ENCODE measurements at regions not wholly inside any gene's neighbourhood (a gene's known extent, or its start where the extent isn't known, plus 50 kb on each side); places are given as distances from the start of the nearest gene placed in this dataset.

DNA sequence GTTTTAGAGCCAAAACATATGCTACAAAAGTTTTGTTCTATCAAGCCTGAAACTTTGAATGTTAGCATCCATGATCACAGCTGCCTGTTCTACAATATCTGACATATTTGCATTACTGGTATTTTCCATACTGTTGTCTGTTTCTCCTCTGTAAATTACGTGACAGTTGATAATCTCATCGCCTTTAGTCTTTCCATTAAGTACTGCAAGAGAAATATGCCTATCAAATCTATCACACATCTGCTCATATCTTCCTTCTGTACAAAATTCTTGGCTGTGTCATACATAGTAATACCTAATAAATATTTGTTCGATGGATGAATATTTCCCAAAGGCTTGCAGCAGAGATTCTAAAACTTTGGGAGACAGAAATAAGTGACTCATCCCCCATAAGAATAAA is 717.3 kb downstream of the OTOL1 start:
- no peak for DNase-seq

DNA sequence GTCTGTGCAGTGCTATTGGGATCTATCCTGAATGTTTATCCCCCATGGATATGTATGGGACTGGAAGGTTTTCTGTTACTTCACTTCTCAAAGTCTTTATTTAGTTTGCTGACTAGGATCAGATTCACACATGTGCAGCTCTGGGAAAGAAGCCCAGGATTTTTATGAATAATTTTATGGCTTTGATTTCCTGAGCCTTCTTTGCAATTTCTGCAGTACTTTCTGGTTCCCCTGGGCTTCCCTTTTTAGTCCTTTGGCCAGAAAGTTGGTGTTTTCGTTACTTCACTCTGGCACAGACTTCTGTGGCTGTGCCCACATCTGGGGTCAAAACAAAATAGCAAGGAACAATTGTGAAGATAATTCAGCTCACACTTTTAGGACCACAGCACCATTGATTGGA is 721.0 kb downstream of the OTOL1 start:
- no peak for DNase-seq

DNA sequence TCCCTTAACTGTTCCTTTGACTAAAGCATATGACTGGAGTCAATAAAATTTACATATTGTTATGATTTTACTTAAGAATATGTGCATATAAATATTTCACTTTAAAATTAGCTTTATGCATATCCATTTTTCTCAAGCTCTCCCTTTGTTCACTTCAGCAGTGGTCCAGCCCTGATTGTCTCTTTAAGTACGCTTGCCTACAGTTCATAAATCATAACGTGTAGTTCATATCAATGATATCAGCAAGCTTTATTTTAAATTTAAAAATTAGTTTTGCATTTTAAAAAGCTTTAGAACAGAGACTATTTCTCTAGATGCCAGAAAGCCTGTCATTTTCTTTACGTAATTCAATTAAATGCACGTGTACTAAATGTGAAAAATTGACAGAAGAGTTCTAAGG is 721.9 kb downstream of the OTOL1 start:
- DNase-seq = no peak

DNA sequence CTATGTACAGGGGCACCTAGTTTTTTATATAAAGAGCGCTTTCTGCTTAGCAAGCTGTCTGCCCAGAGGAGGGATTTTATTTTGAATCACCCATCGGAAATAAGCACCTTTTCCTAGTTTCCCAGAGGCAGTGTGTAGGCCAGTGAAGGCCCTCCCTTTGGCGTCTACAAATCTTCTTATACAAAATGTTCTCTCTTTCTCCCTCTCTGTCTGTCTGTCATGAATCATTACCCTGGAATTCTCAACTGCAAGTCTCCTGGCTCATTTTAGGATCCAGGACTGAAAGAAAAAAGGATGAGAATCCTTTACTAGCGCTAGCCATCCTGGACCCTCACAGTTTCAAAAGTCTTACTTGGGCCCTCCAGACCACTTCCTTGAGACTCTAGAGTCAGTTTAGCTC is 728.1 kb downstream of the OTOL1 start:
- DNase-seq = no peak

DNA sequence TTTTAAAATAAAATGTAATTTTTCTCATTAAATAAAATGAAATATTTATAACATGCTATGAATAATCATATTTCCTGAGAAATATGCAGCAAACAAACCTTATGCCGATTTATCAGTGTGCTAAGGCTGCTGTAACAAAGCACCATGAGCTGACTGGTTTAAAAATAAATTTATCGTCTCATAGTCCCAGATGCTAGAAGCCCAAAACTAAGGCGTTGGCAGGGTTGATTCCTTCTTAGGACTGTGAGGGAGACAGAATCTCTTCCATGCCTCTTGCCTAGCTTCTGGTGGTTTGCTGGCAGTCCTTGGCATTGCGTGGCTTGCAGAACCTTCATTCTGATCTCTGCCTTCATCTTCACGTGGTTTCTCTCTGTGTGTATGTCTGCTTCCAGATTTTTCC is 740.3 kb downstream of the OTOL1 start:
- no peak for DNase-seq

DNA sequence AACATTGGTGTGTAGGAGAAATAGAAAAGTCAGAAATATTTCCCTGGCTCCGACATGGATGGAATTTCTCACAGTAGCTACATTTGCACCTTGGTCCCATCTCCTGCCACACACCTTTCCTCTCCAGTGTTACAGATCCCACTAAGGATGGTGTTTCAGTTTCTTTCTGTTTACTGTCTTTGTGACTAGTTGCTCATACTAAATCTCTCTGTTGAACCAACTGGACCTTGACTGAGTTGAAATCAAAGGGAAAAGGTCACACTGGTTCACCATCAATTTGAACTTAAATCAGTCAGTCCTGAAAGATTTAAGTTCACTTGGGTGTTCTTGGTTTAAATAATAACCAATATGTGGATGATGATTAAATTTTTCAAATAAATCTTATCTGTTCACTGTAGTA is 754.2 kb downstream of the OTOL1 start:
- no peak for DNase-seq

DNA sequence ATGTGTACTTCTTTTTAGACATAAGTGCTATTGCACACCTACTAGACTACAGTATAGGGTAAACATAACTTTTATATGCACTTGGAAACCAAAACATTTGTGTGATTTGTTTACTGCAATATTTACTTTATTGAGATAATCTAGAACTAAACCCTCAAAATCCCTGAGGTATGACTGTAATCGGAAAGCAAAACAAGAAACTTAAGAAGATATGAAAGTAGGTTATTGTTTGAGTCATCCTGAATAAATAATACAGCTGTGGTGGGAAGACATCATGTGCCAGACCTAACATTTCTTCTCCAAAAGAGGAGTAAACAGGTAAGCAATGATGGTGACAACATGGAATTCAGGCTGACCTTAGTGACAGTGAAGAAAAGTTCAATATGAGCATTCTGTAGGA is 765.5 kb downstream of the OTOL1 start:
- no peak for DNase-seq

DNA sequence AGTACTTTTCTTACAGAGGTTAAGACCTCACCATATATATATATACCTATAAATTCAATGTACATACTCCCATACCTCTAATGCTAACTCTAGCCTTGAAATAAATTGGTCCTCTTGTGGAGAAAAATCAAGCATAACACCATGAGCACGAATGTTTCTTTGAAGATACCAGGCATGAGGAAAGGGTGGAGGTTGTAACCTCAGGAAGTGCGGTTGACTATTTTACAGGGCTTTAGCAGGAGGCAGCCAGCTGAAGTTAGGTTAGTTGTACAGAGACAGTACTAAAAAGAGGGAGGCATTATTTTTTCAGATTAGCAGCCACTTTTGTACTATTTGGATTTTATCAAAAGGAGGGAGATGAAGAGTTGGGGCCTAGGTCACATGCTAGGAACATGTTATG is 767.0 kb downstream of the OTOL1 start:
- DNase-seq = no peak

DNA sequence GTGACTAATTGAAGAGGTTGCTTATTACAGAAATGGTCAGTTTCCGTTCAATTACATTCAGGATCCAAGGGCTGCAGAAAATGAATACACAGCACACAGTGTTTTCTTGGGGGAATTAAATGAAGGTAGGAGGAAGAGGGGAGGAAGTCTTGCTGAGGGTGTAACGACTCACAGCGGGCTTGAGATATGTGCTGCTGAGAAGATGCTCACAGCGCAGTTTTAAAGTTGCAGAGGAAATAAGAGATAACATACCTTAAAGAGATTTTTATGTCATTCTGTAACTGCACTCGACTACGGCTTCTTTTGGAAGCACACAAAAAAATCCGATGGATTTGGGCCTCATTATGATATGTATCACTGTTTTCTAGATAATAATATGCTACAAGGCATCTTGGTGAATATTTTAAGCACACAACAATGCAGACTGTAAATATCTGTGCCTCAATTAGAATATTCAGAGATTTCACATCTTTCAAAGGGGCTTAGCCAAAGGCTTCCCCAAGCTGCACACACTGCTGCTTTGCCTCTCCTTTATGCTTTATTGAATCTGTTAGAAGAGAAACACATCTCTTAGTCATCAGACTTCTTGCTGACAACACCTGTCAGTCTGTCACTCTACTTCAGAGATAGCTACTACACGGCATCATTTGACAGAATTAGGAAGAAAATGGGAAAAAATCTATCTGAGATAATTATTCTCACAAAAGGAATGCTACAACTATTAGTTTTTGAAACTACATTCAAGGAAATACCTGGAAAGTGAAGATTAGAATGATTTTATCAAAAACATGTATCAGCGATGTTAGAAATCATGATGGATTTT is 773.2 kb downstream of the OTOL1 start:
- peak; percentile 45 for DNase-seq

DNA sequence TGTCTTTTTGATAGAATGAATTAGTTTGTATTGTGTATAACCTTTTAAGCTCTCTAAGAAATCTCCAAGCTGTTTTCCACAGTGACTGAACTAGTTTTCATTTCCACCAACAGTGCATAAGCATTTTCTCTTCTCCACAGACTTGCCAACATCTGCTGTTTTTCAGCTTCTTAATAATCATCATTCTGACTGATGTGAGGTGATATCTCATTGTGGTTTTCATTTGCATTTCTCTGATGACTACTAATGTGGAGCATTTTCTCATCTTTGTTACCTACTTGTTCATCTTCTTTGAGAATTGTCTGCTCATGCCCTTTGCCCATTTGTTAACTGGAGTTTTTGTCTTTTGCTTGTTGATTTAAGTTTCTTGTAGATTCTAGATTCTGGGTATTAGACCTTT is 777.5 kb downstream of the OTOL1 start:
- DNase-seq = no peak

DNA sequence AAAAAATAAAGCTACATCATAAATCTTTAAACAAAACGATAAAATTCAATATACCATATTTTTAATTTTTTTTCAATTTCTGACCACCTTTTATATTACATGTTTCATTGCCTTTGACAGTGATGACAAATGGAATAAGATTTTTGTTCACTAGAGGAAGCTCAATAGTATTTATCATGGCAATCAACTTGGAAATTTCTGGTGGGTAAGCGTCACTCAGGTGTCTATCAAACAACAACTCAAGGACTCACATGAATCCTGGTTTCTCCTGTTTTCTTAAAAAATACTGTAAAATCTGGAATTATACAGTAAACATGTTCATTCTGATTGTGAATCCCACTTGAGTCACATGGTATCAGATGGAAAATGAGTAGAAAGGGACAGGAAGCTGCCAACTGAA is 782.2 kb downstream of the OTOL1 start:
- DNase-seq = no peak

DNA sequence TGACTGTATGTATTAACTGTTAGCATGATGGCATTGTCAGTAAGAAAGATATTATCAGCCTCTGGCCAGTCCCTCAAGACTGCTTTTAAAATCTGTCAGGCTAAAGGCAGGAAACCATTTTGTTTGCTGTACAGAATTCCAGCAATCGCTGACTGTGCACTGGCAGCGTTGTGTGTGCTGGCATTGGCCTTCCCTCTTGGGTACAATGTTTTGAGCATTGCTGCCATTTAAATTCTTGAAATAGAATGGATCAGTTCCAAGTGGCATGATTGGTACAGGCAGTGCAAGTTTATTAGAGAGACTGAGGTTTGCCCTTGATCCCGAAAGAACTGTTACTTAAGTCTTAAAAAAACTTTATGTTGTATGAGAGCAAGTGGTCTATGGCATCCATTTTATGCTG is 788.7 kb downstream of the OTOL1 start:
- DNase-seq = no peak

DNA sequence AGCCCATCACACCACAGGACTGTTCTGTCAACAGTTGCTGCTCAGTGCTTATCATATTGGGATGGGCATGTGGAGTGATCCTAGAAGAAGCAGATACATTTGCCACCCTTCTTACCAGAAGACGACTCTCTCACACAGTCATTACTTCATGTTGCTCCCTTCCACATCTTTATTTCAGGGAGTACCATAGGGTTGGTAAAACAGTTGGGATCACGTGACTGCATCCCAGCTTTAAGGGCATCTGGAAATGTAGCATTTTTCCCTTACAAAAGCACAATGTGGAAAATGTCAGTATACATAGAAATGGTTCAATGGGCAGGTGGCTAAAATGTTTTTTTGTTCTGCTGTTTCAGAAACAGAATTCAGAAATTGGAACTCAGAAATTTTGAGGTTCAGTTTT is 791.0 kb downstream of the OTOL1 start:
- DNase-seq = no peak

DNA sequence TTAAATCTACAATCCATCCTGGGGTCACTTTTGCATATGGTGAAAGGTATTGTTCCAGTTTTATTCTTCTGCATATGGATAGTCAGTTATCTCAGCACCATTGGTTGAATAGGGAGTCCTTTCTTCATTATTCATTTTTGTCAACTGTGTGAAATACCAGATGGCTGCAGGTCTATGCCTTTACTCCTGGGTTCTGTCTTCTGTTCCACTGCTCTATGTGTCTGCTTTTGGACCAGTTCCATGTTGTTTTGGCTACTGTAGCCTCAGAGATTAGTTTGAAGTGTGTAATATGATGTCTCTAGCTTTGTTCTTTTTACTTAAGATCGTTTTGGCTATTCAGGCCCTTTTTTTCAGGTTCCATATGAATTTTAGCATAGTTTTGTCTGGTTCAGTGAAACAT is 795.8 kb downstream of the OTOL1 start:
- no peak for DNase-seq

DNA sequence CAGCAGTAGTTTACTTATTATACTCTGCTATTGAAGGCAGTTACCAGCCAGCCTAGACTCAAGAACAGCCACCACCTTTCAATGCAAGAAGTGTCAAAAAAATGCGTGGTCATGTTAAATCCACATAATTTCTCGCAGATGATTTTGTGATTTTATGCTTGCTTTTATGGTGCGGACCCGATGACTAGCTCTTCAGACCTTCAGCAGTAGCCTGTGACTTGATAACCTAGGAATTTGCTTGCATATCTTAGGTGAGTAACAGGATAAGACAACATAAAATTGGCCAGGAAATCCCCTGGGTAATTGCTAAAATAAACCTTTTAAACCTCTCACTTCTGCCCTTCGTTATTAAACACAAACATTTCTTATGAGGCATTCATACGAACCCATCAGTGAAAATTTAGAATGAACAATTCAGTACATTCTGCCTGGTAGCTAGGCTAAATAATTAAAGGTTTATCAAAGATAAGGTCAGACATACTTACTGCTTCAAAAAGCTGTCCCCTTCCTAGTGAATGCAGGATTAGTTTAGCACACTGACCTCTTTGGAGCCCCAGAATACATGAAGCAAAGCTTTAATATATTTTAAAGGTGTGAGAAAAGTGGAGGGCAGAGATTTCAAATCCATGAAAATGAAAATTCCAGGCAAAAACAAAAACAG is 798.8 kb downstream of the OTOL1 start:
- DNase-seq = no peak

DNA sequence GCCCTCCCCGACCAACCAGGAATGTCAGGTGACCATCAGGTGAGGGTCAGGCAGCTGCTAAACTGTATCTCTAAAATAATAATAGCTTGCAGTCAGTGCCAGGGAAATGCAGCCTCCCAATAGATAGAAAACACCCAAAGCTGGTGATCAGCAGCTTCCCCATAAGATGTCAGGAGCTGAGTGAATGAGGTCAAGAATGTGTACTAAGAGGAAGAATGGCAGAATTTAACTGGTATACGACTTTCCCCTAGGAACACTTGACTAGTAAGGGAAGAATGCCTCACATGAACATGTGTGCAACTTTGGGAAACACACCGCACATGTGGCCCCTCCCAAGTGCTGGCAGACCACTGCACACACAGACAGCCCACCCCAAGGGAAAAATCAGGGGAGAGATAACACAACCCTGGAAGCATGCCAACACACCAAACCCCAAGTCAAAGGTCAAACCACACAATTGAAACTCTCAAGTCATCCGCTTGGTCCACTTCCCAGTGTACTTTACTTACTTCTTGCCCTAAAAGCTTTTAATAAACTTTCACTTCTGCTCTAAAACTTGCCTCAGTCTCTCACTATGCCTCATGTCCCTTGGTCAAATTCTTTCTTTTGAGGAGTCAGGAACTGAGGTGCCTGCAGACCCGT is 806.5 kb downstream of the OTOL1 start:
- no peak for DNase-seq

DNA sequence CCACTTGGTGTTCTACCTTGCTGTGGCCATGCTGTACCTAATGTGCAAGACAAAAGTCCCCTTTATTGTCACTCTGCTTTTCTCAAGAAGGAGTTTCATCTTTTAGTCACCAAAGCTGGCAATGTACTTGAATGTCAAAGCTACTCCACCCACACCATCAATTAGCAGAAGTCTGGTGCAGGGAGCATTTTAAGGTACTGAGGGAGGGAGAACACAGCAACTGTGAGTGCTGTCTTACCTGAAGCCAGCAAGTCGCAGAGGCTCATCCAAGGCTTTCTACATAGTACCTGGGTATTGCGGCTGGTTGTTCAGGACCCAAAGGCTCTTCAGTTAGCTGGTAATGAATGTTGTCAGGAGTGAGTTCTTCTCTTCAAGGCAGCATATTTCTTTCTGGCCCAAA is 820.4 kb downstream of the OTOL1 start:
- no peak for DNase-seq

DNA sequence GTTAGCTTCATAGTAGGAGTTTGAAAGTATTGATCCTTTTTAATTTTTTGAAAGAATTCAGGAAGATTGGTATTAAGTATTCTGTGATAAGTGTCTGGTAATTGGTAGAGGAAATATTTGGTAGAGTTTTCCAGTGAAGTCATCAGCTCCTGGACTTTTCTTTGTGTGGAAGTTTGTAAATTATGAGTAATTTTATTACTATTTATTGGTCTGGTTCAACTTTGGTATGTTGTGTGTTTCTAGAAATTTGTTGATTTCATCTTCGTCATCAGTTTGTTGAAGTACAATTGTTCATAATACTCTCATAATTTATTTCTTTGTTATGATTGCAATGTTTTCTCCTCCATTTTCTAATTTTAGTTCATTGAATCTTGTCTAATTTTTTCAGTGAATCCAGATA is 832.0 kb downstream of the OTOL1 start:
- DNase-seq = no peak

DNA sequence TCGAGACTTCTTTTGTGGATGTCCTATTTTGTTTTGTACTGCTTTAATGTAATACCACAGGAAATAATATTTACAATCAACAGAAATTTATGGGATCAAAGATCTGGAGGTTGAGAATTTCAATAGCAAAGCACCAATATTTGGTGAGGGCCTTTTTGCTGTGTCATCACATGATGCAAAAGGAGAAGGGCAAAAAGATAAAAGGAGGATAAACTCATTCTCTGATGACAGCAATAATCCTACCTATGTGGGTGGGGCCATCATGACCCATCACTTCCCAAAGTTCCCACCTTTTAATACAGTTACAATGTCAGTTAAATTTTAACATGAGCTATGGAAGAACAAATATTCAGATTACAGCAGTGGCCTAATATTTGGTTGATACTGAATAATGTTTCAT is 832.9 kb downstream of the OTOL1 start:
- DNase-seq = no peak

DNA sequence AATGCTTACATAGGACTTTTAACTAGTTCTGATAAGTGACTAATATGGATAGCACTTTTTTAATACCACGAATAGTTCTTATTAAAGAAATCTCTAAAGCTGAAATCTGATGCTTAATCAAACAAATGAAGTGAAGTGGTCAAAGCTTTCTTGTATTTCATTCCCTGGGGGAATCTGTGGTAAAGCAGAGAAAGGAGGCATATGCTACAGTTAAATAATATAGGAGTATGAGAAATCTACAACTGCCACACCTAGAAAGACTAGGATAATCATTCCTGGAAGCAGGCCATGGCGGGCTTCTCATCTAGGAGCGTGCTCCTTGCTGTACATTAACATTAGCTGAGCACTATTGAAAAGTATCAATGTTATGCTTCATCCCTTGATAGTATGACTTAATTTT is 835.7 kb downstream of the OTOL1 start:
- no peak for DNase-seq

DNA sequence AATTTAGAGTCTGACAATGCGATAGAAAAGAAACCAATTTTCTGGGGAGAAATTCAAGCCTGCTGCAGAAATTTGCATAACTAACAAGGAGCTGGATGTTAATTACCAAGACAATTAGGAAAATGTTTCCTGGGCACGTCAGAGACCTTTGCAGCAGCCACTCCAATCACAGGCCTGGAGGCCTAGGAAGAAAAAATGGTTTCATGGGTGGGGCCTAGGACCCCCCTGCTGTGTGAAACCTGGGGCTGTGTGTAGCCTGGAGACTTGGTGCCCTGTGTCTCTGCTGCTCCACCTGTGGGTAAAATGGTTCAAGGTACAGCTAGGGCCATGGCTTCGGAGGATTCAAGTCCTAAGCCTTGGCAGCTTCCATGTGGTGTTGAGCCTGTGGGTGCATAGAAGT is 837.9 kb downstream of the OTOL1 start:
- no peak for DNase-seq

DNA sequence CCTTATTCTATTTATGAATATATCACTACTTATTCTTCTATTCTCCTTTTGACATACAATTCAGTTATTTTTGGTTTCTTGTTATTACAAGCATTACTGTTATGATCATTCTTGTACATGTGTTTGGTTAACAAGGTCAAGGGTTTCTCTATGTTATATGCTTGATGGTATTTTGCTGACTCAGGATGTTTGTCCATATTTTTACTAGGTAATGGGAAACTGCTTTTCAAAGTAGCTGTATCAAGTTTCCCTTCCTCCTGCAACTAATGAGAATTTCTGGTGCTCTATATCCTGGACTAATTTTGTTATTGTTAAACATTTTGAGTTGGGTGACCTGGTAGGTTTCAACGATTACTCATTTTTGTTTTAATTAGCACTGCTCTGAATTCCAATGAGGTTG is 841.0 kb downstream of the OTOL1 start:
- DNase-seq = no peak

DNA sequence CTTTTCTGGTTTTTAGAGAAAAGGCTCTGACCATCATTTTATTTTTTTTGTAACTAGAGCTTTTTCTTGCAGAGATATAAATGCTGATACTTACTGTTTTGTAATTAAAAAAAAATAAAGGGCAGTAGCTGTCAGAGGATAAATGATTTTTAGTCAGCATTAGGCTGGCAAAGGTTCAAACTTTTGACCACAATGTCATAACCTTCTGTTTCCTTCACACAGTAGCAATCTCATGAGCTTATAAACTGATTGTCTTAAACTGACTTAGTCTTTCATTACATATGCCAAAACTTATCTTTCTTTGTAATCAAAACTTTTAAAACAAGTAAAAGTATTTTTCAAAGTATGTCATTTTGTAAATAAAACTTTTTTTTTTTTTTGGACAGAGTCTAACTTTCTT is 841.9 kb downstream of the OTOL1 start:
- DNase-seq = no peak

DNA sequence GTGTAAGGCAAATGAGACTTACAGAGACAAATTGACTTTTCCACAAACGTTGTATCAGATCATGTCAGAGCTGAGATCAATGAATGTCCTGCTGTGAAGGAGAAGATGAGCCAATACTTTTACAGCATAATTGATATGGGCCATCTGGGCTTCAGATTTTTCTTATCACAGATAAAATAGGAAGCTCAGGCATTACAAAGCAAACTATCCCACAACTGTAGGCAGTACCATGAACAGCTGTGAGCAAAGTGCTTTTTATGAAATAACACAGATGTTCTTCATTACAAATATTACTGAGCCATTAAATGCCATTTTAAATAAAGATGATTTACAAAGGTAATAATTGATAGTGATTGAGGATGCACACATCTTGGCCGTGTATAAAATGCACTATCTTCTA is 852.3 kb downstream of the OTOL1 start:
- no peak for DNase-seq
